ENCODE measurements at regions not wholly inside any gene's neighbourhood (a gene's known extent, or its start where the extent isn't known, plus 50 kb on each side); places are given as distances from the start of the nearest gene placed in this dataset.
"Not testable (repeated sequence)": the region's sequence is repeated elsewhere in the genome, so short reads cannot be mapped to it uniquely, and the experiment has no call there.

- TF ChIP-seq POLR2A (IDR thresholded peaks at IDR 0.05; ENCODE audit: low read depth); CTCF (IDR thresholded peaks at IDR 0.05): not testable (repeated sequence)
These were observed 133.9 kb upstream of the CCZ1B start for GRCh38 chr7:6959942-6960341.

Data from esophagus muscularis mucosa (tissue), 3 donors.